Psoas muscle (tissue), 7 donors: ENCODE measurements at regions not wholly inside any gene's neighbourhood (a gene's known extent, or its start where the extent isn't known, plus 50 kb on each side); places are given as distances from the start of the nearest gene placed in this dataset.
"Not testable (repeated sequence)": the region's sequence is repeated elsewhere in the genome, so short reads cannot be mapped to it uniquely, and the experiment has no call there.

ENCODE experiments used
- ATAC-seq, 4 donors: fragments of 200-7000 bp; cut with Tn5 transposase; one replicate each; pipeline ENCODE4 v1.9.1; 2020; ENCODE audit warnings: moderate library complexity in 3 of 4, mild to moderate bottlenecking in 2 of 4
- DNase-seq, 2 donors: peaks; one replicate each; pipeline ENCODE4 v3.0.0-alpha.2; 2020
- H3K27ac ChIP-seq: fragments of 200-600 bp; one replicate; pipeline ENCODE4 v1.8.0; 2022
- H3K27me3 ChIP-seq, 3 donors: fragments of 200-600 bp in 1 of 3; one replicate each; pipeline versions ENCODE4 v1.6.1 to v1.8.0; 2013 to 2022; ENCODE audit warnings: low read length in 2 of 3, mild to moderate bottlenecking in 2 of 3, moderate library complexity in 1 of 3; ENCODE audit not compliant: insufficient read depth in 3 of 3
- H3K36me3 ChIP-seq, 2 donors: fragments of 200-600 bp in 1 of 2; one replicate each; pipeline versions ENCODE4 v1.6.1 to v1.8.0; 2013 to 2022; ENCODE audit warnings: low read depth in 1 of 2, mild to moderate bottlenecking in 1 of 2, moderate library complexity in 1 of 2; ENCODE audit not compliant: insufficient read depth in 1 of 2
- H3K4me1 ChIP-seq: fragments of 200-600 bp; one replicate; pipeline ENCODE4 v1.8.0; 2022
- H3K4me3 ChIP-seq: fragments of 200-600 bp; one replicate; pipeline ENCODE4 v1.8.0; 2022; ENCODE audit warnings: mild to moderate bottlenecking
- H3K9me3 ChIP-seq: fragments of 200-600 bp; one replicate; pipeline ENCODE4 v1.8.0; 2022
- CTCF ChIP-seq: fragments of 200-600 bp; IDR thresholded peaks from one replicate; pipeline ENCODE4 v1.8.0; 2022; ENCODE audit warnings: antibody characterized with exemption
- WGBS, 3 donors: extraction: QIAGEN DNeasy Blood & Tissue Kit; methylation state at CpG; one replicate each; pipeline versions ENCODE4 v1.1.6 to v1.1.7; 2013; 5-methylcytosine and 5-hydroxymethylcytosine counted together
- intact Hi-C, 2 donors: fragments of 100-400 bp; cut with DNase I; formaldehyde crosslinking; loops; one replicate each; pipeline versions ENCODE4 v1.11.0 to v1.14.2; 2022
- donor health status: healthy with polysubstance abuse.
- donor health status: DM: no; HTN: no; CAD: no; lungs with moderate emphysema.
- donor health status: Bipolar disorder and iron deficiency.
- donor health status: healthy.
- donor health status: DM: yes; HTN: yes; CAD: no.
- donor health status: DM: no; HTN: no; CAD: no.
- donor health status: DM: yes; HTN: yes; CAD: no.

DNA sequence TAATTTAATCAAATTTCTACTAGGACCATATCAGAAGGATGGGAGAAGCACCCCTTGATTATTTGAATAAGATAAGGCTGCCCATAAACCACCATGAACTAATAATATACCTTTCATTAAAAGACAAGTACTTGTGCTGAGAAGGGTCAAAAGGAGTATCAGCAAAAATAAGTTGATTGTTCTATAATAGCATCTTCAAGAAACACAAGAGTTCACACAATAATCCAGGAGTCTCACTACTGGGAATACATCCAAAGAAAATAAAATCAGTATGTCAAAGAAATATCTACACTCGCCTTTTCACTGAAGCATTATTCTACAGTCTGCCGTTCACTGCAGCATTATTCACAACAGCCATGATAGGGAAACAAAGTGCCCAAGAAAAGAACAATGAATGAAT, 1310.1 kb upstream of the PCDH9 start:
- H3K4me1 ChIP-seq: no peaks in the 10 kb centered on the region
- no peak for DNase-seq
- no peaks in the 10 kb centered on the region for H3K9me3 ChIP-seq
- no peak for ATAC-seq
- H3K4me3 ChIP-seq: no peak overlapping the region
- intact Hi-C loops: no loop called here
- no peaks in the 10 kb centered on the region for H3K36me3 ChIP-seq
- H3K27me3 ChIP-seq: no peaks in the 10 kb centered on the region
- WGBS, 3 donors: 74 to 78% (median 74%) methylated on average over 2 of the region's 2 CpGs
- H3K27ac ChIP-seq: no peak overlapping the region
- TF ChIP-seq CTCF: no peak

DNA sequence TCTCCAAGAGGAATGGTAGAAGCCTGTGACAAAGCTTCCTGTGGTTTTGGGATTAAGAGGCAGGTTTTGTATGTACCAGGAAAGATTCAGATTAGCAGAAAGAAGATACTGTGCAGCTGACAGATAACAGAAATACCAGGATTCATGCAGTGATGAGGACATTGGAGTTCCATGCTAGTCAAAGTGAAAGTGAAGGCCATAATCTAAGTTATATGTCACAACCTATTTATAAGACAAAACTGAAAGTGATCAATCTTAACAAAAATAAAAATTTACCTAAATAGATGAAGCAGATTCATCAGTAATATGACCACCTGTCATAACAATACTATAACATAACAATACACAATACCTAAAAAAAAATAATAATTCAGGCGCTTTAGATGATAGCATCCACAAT, 1305.2 kb upstream of the PCDH9 start:
- ATAC-seq (no peak), DNase-seq (no peak)
- H3K27me3 ChIP-seq: no peaks in the 10 kb centered on the region
- H3K27ac ChIP-seq: no peak overlapping the region
- no peak for TF ChIP-seq CTCF
- H3K36me3 ChIP-seq: no peaks in the 10 kb centered on the region
- no peaks in the 10 kb centered on the region for H3K4me1 ChIP-seq
- H3K4me3 ChIP-seq: no peak overlapping the region
- intact Hi-C loops: no loop called here
- no peaks in the 10 kb centered on the region for H3K9me3 ChIP-seq
- WGBS, 3 donors: 98 to 100% (median 100%) methylated on average over 1 of the region's 1 CpG

- H3K4me1 ChIP-seq, intact Hi-C loops, H3K27me3 ChIP-seq, ATAC-seq, DNase-seq, H3K9me3 ChIP-seq, H3K27ac ChIP-seq, H3K36me3 ChIP-seq, H3K4me3 ChIP-seq: not testable (repeated sequence)
- 64 to 71% (median 65%) methylated on average over 1 of the region's 1 CpG for WGBS, 3 donors
Measured at GRCh38 chr13:68527167-68527566, 1297.0 kb upstream of the PCDH9 start.

- no peak for DNase-seq
- H3K4me3 ChIP-seq: no peak overlapping the region
- H3K36me3 ChIP-seq: no peaks in the 10 kb centered on the region
- no peak overlapping the region for H3K27ac ChIP-seq
- no peak for TF ChIP-seq CTCF
- no peaks in the 10 kb centered on the region for H3K27me3 ChIP-seq
- H3K4me1 ChIP-seq: no peaks in the 10 kb centered on the region
- 89 to 91% (median 90%) methylated on average over 28 to 30 of the region's 30 CpGs for whole genome bisulfite sequencing, 3 donors
- no peaks in the 10 kb centered on the region for H3K9me3 ChIP-seq
- intact Hi-C loops: no loop called here
- ATAC-seq: no peak
Measured at GRCh38 chr13:68523838-68524424, 1293.8 kb upstream of the PCDH9 start.

GRCh38 chr13:68522184-68522583, 1292.0 kb upstream of the PCDH9 start:
- ATAC-seq: no peak
- no peak for DNase-seq
- WGBS, 3 donors: 43 to 77% (median 64%) methylated on average over 2 of the region's 2 CpGs
- Histone ChIP-seq H3K4me3 (no peak overlapping the region), H3K27ac (no peak overlapping the region), H3K36me3 (no peaks in the 10 kb centered on the region), H3K27me3 (no peaks in the 10 kb centered on the region), H3K4me1 (no peaks in the 10 kb centered on the region), H3K9me3 (no peaks in the 10 kb centered on the region)
- intact Hi-C loops: no loop called here
- TF ChIP-seq CTCF: no peak
